ENCODE measurements at regions not wholly inside any gene's neighbourhood (a gene's known extent, or its start where the extent isn't known, plus 50 kb on each side); places are given as distances from the start of the nearest gene placed in this dataset.
"Not testable (repeated sequence)": the region's sequence is repeated elsewhere in the genome, so short reads cannot be mapped to it uniquely, and the experiment has no call there.

GRCh38 chr12:83656004-83656403 lies 969.3 kb downstream of the TMTC2 start:
- DNase-seq: no peak

- DNase-seq: no peak
Observed at GRCh38 chr12:83642205-83642604, 955.5 kb downstream of the TMTC2 start.

- DNase-seq: no peak
Observed at GRCh38 chr12:83641789-83642188, 955.1 kb downstream of the TMTC2 start.

- no peak for DNase-seq
Observed at GRCh38 chr12:83634726-83635267, 948.1 kb downstream of the TMTC2 start.

- no peak for DNase-seq
Observed at GRCh38 chr12:83630526-83630925, 943.8 kb downstream of the TMTC2 start.

GRCh38 chr12:83629931-83630330 lies 943.2 kb downstream of the TMTC2 start:
- no peak for DNase-seq

GRCh38 chr12:83622205-83622604 lies 935.5 kb downstream of the TMTC2 start:
- no peak for DNase-seq

GRCh38 chr12:83619973-83620372 lies 933.3 kb downstream of the TMTC2 start:
- no peak for DNase-seq

GRCh38 chr12:83615152-83615551 lies 928.4 kb downstream of the TMTC2 start:
- DNase-seq: no peak

GRCh38 chr12:83613586-83614110 lies 926.9 kb downstream of the TMTC2 start:
- DNase-seq: no peak

- DNase-seq: no peak
Observed at GRCh38 chr12:83603106-83603505, 916.4 kb downstream of the TMTC2 start.

GRCh38 chr12:83575326-83575725 lies 888.6 kb downstream of the TMTC2 start:
- DNase-seq: no peak

GRCh38 chr12:83574142-83574541 lies 887.4 kb downstream of the TMTC2 start:
- no peak for DNase-seq

- peak; percentile 11 to 32 for DNase-seq
Observed at GRCh38 chr12:83573671-83574070, 887.0 kb downstream of the TMTC2 start.

- DNase-seq: no peak
Observed at GRCh38 chr12:83559650-83560049, 872.9 kb downstream of the TMTC2 start.

GRCh38 chr12:83556040-83556439 lies 869.3 kb downstream of the TMTC2 start:
- DNase-seq: not testable (repeated sequence)

GRCh38 chr12:83541446-83541845 lies 854.7 kb downstream of the TMTC2 start:
- DNase-seq: no peak

- DNase-seq: no peak
Observed at GRCh38 chr12:83538361-83538965, 851.8 kb downstream of the TMTC2 start.

GRCh38 chr12:83537428-83538053 lies 850.8 kb downstream of the TMTC2 start:
- no peak for DNase-seq

GRCh38 chr12:83536496-83536895 lies 849.8 kb downstream of the TMTC2 start:
- no peak for DNase-seq

- no peak for DNase-seq
Observed at GRCh38 chr12:83528571-83528970, 841.9 kb downstream of the TMTC2 start.

GRCh38 chr12:83527810-83528209 lies 841.1 kb downstream of the TMTC2 start:
- no peak for DNase-seq

GRCh38 chr12:83515306-83516026 lies 828.8 kb downstream of the TMTC2 start:
- DNase-seq: no peak

GRCh38 chr12:83514372-83514771 lies 827.7 kb downstream of the TMTC2 start:
- no peak for DNase-seq
